A673 (cell line): ENCODE measurements at regions not wholly inside any gene's neighbourhood (a gene's known extent, or its start where the extent isn't known, plus 50 kb on each side); places are given as distances from the start of the nearest gene placed in this dataset.
"Not testable (repeated sequence)": the region's sequence is repeated elsewhere in the genome, so short reads cannot be mapped to it uniquely, and the experiment has no call there.

ENCODE experiments used
- BruUV-seq: library from RNA; stranded (reverse); fragments of 400-500 nt; replicated peaks from 2 replicates; lab custom pipeline; 2021; lab: Mats Ljungman, UMichigan
- CTCF ChIA-PET: fragments of 300-600 bp; sonication (Branson Sonifier 250); formaldehyde crosslinking; loops from one replicate; lab custom pipeline; 2022; ENCODE audit warnings: antibody characterized with exemption; lab: Charles Lee
- POLR2A ChIA-PET: fragments of 300-600 bp; sonication (Branson Sonifier 250); formaldehyde crosslinking; loops from one replicate; lab custom pipeline; 2022; ENCODE audit warnings: antibody characterized with exemption; ENCODE audit not compliant: low non-redundant PET; lab: Charles Lee
- DNase-seq: peaks from one replicate; pipeline ENCODE4 v3.0.0-alpha.2; 2015; ENCODE audit warnings: low spot score
- H3K27ac ChIP-seq: fragments of 200-600 bp; sonication (generic); 2 replicates; pipeline ENCODE4 v1.5.1; 2016; ENCODE audit warnings: mixed run types, low read depth, mild to moderate bottlenecking, mixed read lengths, antibody characterized with exemption, low read length; ENCODE audit not compliant: poor library complexity, severe bottlenecking
- H3K27me3 ChIP-seq: fragments of 200-600 bp; sonication (generic); replicated peaks from 2 replicates; pipeline ENCODE4 v1.6.1; 2017; ENCODE audit warnings: mixed run types, low read depth, mild to moderate bottlenecking, mixed read lengths, antibody characterized with exemption, low read length; ENCODE audit not compliant: insufficient read depth, poor library complexity
- H3K36me3 ChIP-seq: fragments of 200-600 bp; sonication (generic); 2 replicates; pipeline ENCODE4 v1.6.1; 2016; ENCODE audit warnings: mixed run types, mild to moderate bottlenecking, mixed read lengths, antibody characterized with exemption, low read length; ENCODE audit not compliant: insufficient read depth, poor library complexity, severe bottlenecking
- H3K4me1 ChIP-seq: fragments of 200-600 bp; sonication (generic); 2 replicates; pipeline ENCODE4 v1.6.1; 2017; ENCODE audit warnings: mixed run types, mild to moderate bottlenecking, mixed read lengths, antibody characterized with exemption, low read length; ENCODE audit not compliant: insufficient read depth, poor library complexity, severe bottlenecking
- H3K4me3 ChIP-seq: fragments of 200-600 bp; sonication (generic); 2 replicates; pipeline ENCODE4 v1.5.1; 2016; ENCODE audit warnings: low read depth, mixed run types, mild to moderate bottlenecking, mixed read lengths, low read length; ENCODE audit not compliant: poor library complexity, severe bottlenecking
- H3K9me3 ChIP-seq: fragments of 200-600 bp; sonication (generic); 2 replicates; pipeline ENCODE4 v1.6.1; 2016; ENCODE audit warnings: mixed run types, low read depth, mild to moderate bottlenecking, mixed read lengths, antibody characterized with exemption, low read length; ENCODE audit not compliant: poor library complexity, severe bottlenecking
- CTCF ChIP-seq: fragments of 300-800, 200-600 bp; sonication (generic); conservative IDR thresholded peaks from 2 replicates; pipeline ENCODE4 v1.5.1; 2017; ENCODE audit warnings: low read depth, mild to moderate bottlenecking, antibody characterized with exemption, low read length, moderate library complexity, mixed read lengths
- EZH2 ChIP-seq: fragments of 200-600 bp; sonication (generic); IDR thresholded peaks from 2 replicates; pipeline ENCODE4 v1.6.1; 2017; ENCODE audit warnings: borderline replicate concordance, low read depth, mild to moderate bottlenecking, mixed read lengths, antibody characterized with exemption, low read length; ENCODE audit not compliant: poor library complexity, severe bottlenecking
- intact Hi-C: fragments of 100-400 bp; cut with micrococcal nuclease; formaldehyde crosslinking; loops from one replicate; pipeline ENCODE4 v1.10.0; 2022; ENCODE audit not compliant: unreplicated experiment

- POLR2A ChIA-PET = no interaction called here
- Histone ChIP-seq H3K36me3 (no peaks in the 10 kb centered on the region), H3K4me3 (no peak overlapping the region), H3K4me1 (no peaks in the 10 kb centered on the region), H3K27me3 (peaks cover 28% of the 10 kb centered on the region), H3K27ac (no peak overlapping the region), H3K9me3 (no peaks in the 10 kb centered on the region)
- TF ChIP-seq EZH2 (no peak), CTCF (no peak)
- no TSS peak for BruUV-seq
- CTCF ChIA-PET = no interaction called here
- intact Hi-C loops = no loop called here
- DNase-seq = no peak
Observed at GRCh38 chr15:59894835-59895234, 109.3 kb upstream of the FOXB1 start.

GRCh38 chr15:59892985-59893384, 111.1 kb upstream of the FOXB1 start:
- intact Hi-C loops = no loop called here
- Histone ChIP-seq H3K9me3 (no peaks in the 10 kb centered on the region), H3K27ac (no peak overlapping the region), H3K4me1 (no peaks in the 10 kb centered on the region), H3K27me3 (peaks cover 13% of the 10 kb centered on the region), H3K4me3 (no peak overlapping the region), H3K36me3 (no peaks in the 10 kb centered on the region)
- DNase-seq = peak; percentile 18
- ChIA-PET POLR2A (interaction anchor here (0.5 kb wide), 1 partner anchor 16 kb away, joined by 3 read pairs; no protein-coding TSS in a partner anchor), CTCF (no interaction called here)
- no TSS peak for BruUV-seq
- TF ChIP-seq CTCF (no peak), EZH2 (no peak)

- H3K36me3 ChIP-seq, H3K27me3 ChIP-seq, H3K4me3 ChIP-seq, CTCF ChIA-PET, H3K9me3 ChIP-seq, DNase-seq, BruUV-seq, H3K27ac ChIP-seq, POLR2A ChIA-PET, intact Hi-C loops: not testable (repeated sequence)
- peaks cover 10% of the 10 kb centered on the region for H3K4me1 ChIP-seq
Observed at GRCh38 chr15:59887870-59888269, 116.2 kb upstream of the FOXB1 start.

- TF ChIP-seq CTCF (no peak), EZH2 (no peak)
- H3K4me1 ChIP-seq = peaks cover 10% of the 10 kb centered on the region
- no peak overlapping the region for H3K4me3 ChIP-seq
- POLR2A ChIA-PET = no interaction called here
- H3K9me3 ChIP-seq = no peaks in the 10 kb centered on the region
- no TSS peak for BruUV-seq
- no peak overlapping the region for H3K27ac ChIP-seq
- H3K36me3 ChIP-seq = no peaks in the 10 kb centered on the region
- peaks cover 5% of the 10 kb centered on the region for H3K27me3 ChIP-seq
- DNase-seq = no peak
- CTCF ChIA-PET = no interaction called here
- intact Hi-C loops = no loop called here
Observed at GRCh38 chr15:59887211-59887610, 116.9 kb upstream of the FOXB1 start.
